ENCODE measurements at regions not wholly inside any gene's neighbourhood (a gene's known extent, or its start where the extent isn't known, plus 50 kb on each side); places are given as distances from the start of the nearest gene placed in this dataset.

GRCh38 chr10:4215485-4215884 is 430.5 kb upstream of the KLF6 start:
- DNase-seq: no peak

- no peak for DNase-seq
Measured at GRCh38 chr10:4214908-4215307, 429.9 kb upstream of the KLF6 start.

GRCh38 chr10:4213441-4213840 is 428.4 kb upstream of the KLF6 start:
- DNase-seq: no peak

GRCh38 chr10:4212111-4212630 is 427.2 kb upstream of the KLF6 start:
- DNase-seq: no peak

- DNase-seq: no peak
Measured at GRCh38 chr10:4208499-4208898, 423.5 kb upstream of the KLF6 start.

- DNase-seq: no peak
Measured at GRCh38 chr10:4205113-4205512, 420.1 kb upstream of the KLF6 start.

GRCh38 chr10:4202938-4203337 is 417.9 kb upstream of the KLF6 start:
- DNase-seq: no peak

GRCh38 chr10:4201866-4202825 is 417.1 kb upstream of the KLF6 start:
- DNase-seq: no peak

- no peak for DNase-seq
Measured at GRCh38 chr10:4199196-4199595, 414.2 kb upstream of the KLF6 start.

- no peak for DNase-seq
Measured at GRCh38 chr10:4198216-4198615, 413.2 kb upstream of the KLF6 start.

- DNase-seq: no peak
Measured at GRCh38 chr10:4197676-4198075, 412.7 kb upstream of the KLF6 start.

- DNase-seq: no peak
Measured at GRCh38 chr10:4196771-4197390, 411.9 kb upstream of the KLF6 start.

- no peak for DNase-seq
Measured at GRCh38 chr10:4196183-4196582, 411.2 kb upstream of the KLF6 start.

- DNase-seq: no peak
Measured at GRCh38 chr10:4195213-4195612, 410.2 kb upstream of the KLF6 start.

GRCh38 chr10:4194231-4194630 is 409.2 kb upstream of the KLF6 start:
- DNase-seq: no peak

GRCh38 chr10:4191894-4192293 is 406.9 kb upstream of the KLF6 start:
- no peak for DNase-seq

GRCh38 chr10:4191354-4191753 is 406.3 kb upstream of the KLF6 start:
- DNase-seq: no peak

GRCh38 chr10:4190876-4191275 is 405.9 kb upstream of the KLF6 start:
- DNase-seq: no peak

- DNase-seq: no peak
Measured at GRCh38 chr10:4189281-4189680, 404.3 kb upstream of the KLF6 start.

- DNase-seq: no peak
Measured at GRCh38 chr10:4188406-4188805, 403.4 kb upstream of the KLF6 start.

- DNase-seq: no peak
Measured at GRCh38 chr10:4186849-4187540, 402.0 kb upstream of the KLF6 start.

GRCh38 chr10:4183761-4184261 is 398.8 kb upstream of the KLF6 start:
- DNase-seq: no peak

GRCh38 chr10:4181621-4182049 is 396.6 kb upstream of the KLF6 start:
- no peak for DNase-seq

All from NCI-H1092 treated with DMSO at 0.1 percent for 48 hours (cell line).